Mucosa of descending colon (tissue), 3 donors: ENCODE measurements at regions not wholly inside any gene's neighbourhood (a gene's known extent, or its start where the extent isn't known, plus 50 kb on each side); places are given as distances from the start of the nearest gene placed in this dataset.

Experiments used
- ATAC-seq: fragments of 200-7000 bp; cut with Tn5 transposase; one replicate; pipeline ENCODE4 v1.9.1; 2020; ENCODE audit warnings: mild to moderate bottlenecking, moderate library complexity
- DNase-seq, 3 donors: peaks; one replicate each; pipeline ENCODE4 v3.0.0-alpha.2; 2020
- H3K36me3 ChIP-seq: fragments of 200-600 bp; one replicate; pipeline ENCODE4 v1.8.0; 2021; ENCODE audit warnings: low read depth, mild to moderate bottlenecking
- H3K4me1 ChIP-seq: fragments of 200-600 bp; one replicate; pipeline ENCODE4 v1.8.0; 2021; ENCODE audit warnings: low read depth, mild to moderate bottlenecking
- H3K4me3 ChIP-seq: fragments of 200-600 bp; one replicate; pipeline ENCODE4 v1.8.0; 2021; ENCODE audit warnings: mild to moderate bottlenecking
- H3K9me3 ChIP-seq: fragments of 200-600 bp; one replicate; pipeline ENCODE4 v1.8.0; 2021; ENCODE audit warnings: mild to moderate bottlenecking
- intact Hi-C, 2 donors: fragments of 100-400 bp; cut with DNase I in 1 of 2; cut with micrococcal nuclease in 1 of 2; formaldehyde crosslinking; loops; one replicate each; pipeline versions ENCODE4 v1.11.0 to v1.11.1; 2022; cut with DNase I, micrococcal nuclease
- TF ChIP-seq, protein P1 (sequence below): fragments of 200-600 bp; IDR thresholded peaks from one replicate; pipeline ENCODE4 v1.8.0; 2022; ENCODE audit warnings: antibody characterized with exemption, mild to moderate bottlenecking
- donor health status: DM: no; HTN: no; CAD: no; lungs with moderate emphysema.
- donor health status: DM: no; HTN: no; CAD: no.
- donor health status: DM: no; HTN: yes; CAD: no.

DNA sequence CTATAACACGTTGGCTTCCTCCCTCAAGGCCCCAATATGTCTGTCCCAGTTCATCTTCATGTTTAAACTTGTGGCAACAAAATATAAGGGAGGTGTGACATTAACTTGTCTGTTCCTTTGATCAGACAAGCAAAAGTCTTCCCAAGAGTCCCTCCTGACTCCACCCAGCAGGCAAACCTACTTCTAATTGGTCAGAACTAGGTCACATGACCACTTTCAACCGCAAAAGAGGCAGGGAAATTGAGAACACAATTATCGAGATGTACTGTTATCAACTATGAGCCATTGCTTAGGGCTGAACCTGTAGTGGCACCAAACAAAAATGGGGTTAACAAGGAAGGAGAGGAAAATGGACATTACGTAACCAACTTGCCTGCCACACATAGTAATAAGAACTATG lies 246.8 kb upstream of the TET2 start:
- ATAC-seq (no peak), DNase-seq (no peak)
- Histone ChIP-seq H3K36me3 (no peaks in the 10 kb centered on the region), H3K4me3 (no peak overlapping the region), H3K9me3 (no peaks in the 10 kb centered on the region), H3K4me1 (no peaks in the 10 kb centered on the region)
- TF ChIP-seq, protein P1, sequence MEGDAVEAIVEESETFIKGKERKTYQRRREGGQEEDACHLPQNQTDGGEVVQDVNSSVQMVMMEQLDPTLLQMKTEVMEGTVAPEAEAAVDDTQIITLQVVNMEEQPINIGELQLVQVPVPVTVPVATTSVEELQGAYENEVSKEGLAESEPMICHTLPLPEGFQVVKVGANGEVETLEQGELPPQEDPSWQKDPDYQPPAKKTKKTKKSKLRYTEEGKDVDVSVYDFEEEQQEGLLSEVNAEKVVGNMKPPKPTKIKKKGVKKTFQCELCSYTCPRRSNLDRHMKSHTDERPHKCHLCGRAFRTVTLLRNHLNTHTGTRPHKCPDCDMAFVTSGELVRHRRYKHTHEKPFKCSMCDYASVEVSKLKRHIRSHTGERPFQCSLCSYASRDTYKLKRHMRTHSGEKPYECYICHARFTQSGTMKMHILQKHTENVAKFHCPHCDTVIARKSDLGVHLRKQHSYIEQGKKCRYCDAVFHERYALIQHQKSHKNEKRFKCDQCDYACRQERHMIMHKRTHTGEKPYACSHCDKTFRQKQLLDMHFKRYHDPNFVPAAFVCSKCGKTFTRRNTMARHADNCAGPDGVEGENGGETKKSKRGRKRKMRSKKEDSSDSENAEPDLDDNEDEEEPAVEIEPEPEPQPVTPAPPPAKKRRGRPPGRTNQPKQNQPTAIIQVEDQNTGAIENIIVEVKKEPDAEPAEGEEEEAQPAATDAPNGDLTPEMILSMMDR, result no peak
- intact Hi-C loops, result no loop called here

DNA sequence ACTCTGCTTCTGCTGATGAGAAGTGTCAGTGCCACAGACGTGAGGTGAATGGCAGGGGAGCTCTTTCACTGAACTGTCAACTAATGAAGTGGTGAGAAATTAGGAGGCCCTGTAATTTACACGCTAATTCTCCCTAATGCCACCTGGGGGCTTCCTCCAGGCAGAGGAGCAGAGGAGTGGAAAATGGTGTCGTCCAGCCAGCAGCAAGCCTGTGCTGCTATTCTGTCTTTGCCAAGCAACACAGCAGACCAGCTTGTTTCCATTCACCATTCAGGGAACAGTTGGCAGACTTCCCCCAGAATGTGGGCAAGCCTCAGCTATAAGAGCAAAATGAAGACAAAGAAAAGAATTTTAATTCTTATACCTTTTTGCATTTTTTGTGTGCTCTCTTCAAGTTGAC lies 245.2 kb upstream of the TET2 start:
- Histone ChIP-seq H3K36me3 (no peaks in the 10 kb centered on the region), H3K4me1 (no peaks in the 10 kb centered on the region), H3K9me3 (no peaks in the 10 kb centered on the region), H3K4me3 (no peak overlapping the region)
- TF ChIP-seq, protein P1, result no peak
- DNase-seq (no peak), ATAC-seq (no peak)
- intact Hi-C loops, result no loop called here

GRCh38 chr4:104901961-104902605 lies 244.6 kb upstream of the TET2 start:
- TF ChIP-seq, protein P1, result no peak
- Histone ChIP-seq H3K4me1 (no peaks in the 10 kb centered on the region), H3K36me3 (no peaks in the 10 kb centered on the region), H3K4me3 (no peak overlapping the region), H3K9me3 (no peaks in the 10 kb centered on the region)
- intact Hi-C loops, result no loop called here
- no peak for ATAC-seq
- DNase-seq, result no peak

GRCh38 chr4:104905065-104905464 lies 241.6 kb upstream of the TET2 start:
- no peaks in the 10 kb centered on the region for H3K9me3 ChIP-seq
- intact Hi-C loops, result no loop called here
- no peaks in the 10 kb centered on the region for H3K36me3 ChIP-seq

GRCh38 chr4:104905546-104905945 lies 241.1 kb upstream of the TET2 start:
- Histone ChIP-seq H3K9me3 (no peaks in the 10 kb centered on the region), H3K36me3 (no peaks in the 10 kb centered on the region), H3K4me1 (no peaks in the 10 kb centered on the region), H3K4me3 (no peak overlapping the region)
- ATAC-seq (no peak), DNase-seq (no peak)
- TF ChIP-seq, protein P1, result no peak
- intact Hi-C loops, result no loop called here

More at GRCh38 chr4:104905065-104905464, 241.6 kb upstream of the TET2 start:
- ATAC-seq, result no peak
- TF ChIP-seq, protein P1, result no peak
- no peak for DNase-seq
- no peaks in the 10 kb centered on the region for H3K4me1 ChIP-seq
- no peak overlapping the region for H3K4me3 ChIP-seq

DNA sequence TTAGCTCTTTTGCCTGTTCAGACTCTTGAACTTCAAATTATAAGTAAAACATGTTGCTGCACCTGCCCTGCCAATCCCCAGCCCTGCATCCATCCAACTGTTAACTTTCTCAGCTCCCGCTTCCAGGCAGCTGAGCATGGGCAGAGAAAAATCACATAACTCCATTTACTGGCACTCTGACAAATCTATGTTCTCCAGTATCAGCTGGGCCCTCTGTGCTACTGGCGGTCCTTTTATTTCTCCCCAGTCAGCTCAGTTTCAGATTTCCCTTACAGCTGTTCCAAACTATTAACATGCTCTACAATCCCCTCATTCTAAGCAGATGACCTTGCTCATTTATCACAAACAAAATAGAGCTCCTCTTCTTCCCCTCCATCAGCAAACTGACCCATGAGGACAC lies 240.4 kb upstream of the TET2 start:
- ATAC-seq (no peak), DNase-seq (no peak)

More for the DNA sequence above, 240.4 kb upstream of the TET2 start:
- intact Hi-C loops, result no loop called here
- TF ChIP-seq, protein P1, result no peak
- no peaks in the 10 kb centered on the region for H3K9me3 ChIP-seq
- H3K4me1 ChIP-seq, result no peaks in the 10 kb centered on the region
- H3K4me3 ChIP-seq, result no peak overlapping the region
- H3K36me3 ChIP-seq, result no peaks in the 10 kb centered on the region
